Ovary (tissue), 3 donors: ENCODE measurements at regions not wholly inside any gene's neighbourhood (a gene's known extent, or its start where the extent isn't known, plus 50 kb on each side); places are given as distances from the start of the nearest gene placed in this dataset.

Experiments used
- CTCF ChIP-seq, 3 donors: fragments of 450-650 bp in 2 of 3; fragments of 200-600 bp in 1 of 3; IDR thresholded peaks; one replicate each; pipeline versions ENCODE4 v1.5.1 to v1.8.0; 2016 to 2022; ENCODE audit warnings: antibody characterized with exemption in 3 of 3, mild to moderate bottlenecking in 1 of 3
- EP300 ChIP-seq: sonication (generic); formaldehyde crosslinking; IDR thresholded peaks from one replicate; pipeline ENCODE4 v1.6.1; 2017; ENCODE audit warnings: antibody characterized with exemption
- POLR2A ChIP-seq: fragments of 450-650 bp; IDR thresholded peaks from one replicate; pipeline ENCODE4 v1.6.1; 2017; ENCODE audit warnings: antibody characterized with exemption, mild to moderate bottlenecking, moderate library complexity
- donor health status: DM: no; HTN: no; CAD: no.

GRCh38 chr1:232369451-232370296 is 260.3 kb downstream of the SIPA1L2 start:
- TF ChIP-seq CTCF (IDR thresholded peaks at IDR 0.05) (no peak), EP300 (no peak), POLR2A (no peak)
